HS-27A (cell line): ENCODE measurements at regions not wholly inside any gene's neighbourhood (a gene's known extent, or its start where the extent isn't known, plus 50 kb on each side); places are given as distances from the start of the nearest gene placed in this dataset.

Source experiments
- DNase-seq: peaks from one replicate; pipeline ENCODE4 v3.0.0-alpha.2; 2012; ENCODE audit warnings: low read depth, missing footprints

DNA sequence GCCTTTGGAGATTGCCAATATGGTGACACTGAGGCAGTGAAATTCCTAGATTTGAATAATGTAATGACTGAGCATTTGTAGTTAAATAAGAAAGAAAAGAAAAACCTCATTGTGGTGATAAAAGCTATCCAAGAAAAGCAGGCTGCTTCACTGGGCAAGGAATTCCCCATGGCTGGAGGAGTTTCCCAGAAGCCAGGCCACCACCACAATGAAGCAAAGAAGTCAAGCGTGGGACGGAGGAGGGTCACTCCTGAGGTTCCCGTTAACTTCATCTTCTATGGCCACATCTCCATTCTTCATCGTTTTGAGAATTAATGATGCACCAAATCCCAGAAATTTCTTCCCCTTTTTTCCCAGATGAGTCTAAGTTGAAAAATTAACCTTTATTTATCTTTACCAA is 185.8 kb upstream of the BCL6 start:
- DNase-seq, result no peak

DNA sequence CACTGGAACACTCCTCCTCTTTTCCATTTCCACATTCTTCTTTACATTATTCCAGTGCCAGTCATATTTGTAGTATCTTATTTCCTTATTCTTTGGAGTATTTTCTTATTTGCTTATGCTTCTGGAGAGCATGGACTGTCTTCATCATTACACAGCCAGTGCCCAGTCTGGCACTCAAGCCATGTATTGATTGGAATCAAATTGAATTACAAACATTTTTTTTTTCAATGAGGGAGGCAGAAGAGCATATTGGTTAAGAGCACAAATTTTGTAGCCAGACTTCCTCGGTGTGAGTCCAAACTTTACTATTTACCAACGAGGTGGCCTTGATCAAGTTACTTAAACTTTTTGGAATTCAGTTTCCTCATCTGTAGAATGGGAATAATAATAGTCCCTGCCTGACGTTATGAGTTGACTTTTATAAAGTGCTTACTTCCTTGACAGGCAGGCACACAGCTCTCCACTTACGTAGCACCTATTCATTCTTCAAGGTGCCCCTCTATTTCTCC is 186.6 kb upstream of the BCL6 start:
- DNase-seq, result no peak

DNA sequence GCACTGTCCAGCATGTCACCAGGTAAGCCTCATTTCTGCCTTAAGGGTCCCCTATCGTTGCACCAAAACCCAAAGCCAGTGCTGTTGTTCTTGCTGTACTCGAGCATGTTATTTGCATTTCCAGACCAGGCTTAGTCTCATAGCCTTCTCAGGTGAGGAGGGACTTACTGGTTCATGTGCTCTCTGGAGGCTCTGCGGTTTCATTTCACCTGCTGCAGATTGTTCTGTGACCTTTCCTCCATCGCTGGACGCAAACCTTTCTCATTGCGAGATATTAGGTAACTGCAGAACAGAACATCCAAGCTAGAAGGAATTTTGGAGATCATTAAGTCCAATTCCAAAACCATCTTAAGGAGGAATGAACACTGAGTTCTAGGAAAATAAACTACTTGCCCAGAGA is 187.3 kb upstream of the BCL6 start:
- no peak for DNase-seq

DNA sequence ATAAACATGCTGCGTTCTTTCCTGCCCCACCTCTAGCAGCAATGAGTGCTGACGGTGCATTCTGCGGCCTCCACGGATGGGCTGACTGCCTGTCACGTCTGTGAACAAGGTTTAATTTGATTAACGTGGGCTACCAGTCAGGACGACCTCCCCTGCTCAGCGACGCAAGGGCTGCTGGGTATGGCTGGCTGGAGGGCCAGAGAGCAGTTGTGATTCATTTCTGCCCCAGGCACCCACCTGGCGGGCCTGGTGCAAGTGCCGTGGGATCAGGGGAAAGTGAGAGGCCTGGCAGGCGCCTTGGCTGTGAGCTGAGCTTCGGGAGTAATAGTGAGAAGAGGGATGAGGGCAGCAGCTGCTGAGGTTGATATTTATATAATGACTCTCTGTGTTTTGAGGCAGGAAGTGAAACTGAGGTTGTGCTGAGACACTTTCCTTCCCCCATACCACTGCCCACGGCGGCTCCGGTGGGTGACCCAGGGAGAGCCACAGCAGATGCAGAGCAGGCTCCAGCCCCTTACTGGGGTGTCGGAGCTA is 190.4 kb upstream of the BCL6 start:
- DNase-seq, result no peak

DNA sequence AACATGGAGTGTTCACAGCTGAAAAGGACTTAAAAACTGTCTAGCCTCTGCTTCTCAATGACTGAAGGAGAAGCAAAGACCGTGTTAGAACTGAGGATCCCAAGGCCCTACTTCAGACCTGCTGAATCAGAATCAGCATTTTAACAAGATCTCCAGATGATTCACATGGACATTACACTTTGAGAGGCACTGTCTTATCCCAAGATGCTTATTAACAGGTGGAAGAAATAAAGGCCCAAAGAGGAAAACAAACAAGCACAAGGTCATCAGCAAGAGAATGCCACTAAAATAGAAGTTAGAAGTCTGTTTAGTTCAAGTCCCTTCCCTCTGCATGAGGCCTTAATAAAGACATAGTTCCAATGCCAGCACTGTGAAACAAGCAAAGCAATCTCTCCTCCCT is 191.4 kb upstream of the BCL6 start:
- no peak for DNase-seq

DNA sequence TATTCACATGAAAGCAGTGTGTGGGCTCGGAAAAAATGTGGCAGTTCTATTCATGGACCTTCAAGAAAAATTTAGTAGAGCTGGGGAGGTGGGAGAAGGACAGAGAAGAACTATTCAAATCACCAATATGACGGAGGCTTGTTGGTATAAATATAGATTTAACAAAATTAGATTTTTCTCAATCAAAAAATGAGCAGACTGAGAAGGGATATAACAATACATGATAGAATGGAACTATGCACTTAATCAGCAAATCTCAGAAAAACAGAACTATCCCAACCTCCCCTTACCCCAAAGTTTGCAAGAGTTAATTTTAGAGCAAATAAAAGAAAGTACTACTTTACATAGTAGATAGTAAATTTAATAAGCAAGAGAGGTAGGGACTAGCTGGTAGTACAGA is 194.6 kb upstream of the BCL6 start:
- no peak for DNase-seq

DNA sequence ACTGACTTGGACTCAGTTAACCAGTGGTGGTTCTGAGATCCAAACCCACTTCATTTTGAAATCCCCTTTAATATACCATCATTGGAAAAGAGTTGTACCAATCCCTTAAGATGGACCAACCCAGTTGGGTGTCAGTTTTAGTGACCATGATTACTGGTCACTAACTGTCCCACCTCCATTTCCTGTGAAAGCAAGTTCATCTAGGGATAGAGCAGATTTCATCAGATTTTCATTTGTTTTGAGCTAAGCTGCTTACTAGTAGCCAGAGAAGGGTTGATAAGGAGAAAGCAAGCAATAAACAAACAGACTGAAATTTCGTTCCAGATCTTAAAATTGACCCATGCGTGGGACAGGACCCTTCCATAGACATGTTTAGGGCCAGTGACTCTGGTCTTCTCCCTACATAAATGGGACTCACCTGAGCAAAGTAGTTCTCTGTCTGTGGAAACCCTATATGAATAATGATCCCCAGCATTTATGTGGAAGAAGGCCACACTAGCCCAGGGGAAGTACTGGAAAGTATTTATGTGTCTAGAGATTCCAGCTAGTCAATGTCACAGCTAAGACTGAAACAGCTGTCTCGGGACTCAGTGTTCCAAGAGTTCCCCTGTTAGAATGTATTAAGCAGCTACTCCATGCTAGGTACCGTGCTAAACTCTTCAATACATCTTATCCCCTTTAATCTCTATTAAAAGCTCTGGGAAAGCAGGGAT is 196.0 kb upstream of the BCL6 start:
- DNase-seq, result no peak

DNA sequence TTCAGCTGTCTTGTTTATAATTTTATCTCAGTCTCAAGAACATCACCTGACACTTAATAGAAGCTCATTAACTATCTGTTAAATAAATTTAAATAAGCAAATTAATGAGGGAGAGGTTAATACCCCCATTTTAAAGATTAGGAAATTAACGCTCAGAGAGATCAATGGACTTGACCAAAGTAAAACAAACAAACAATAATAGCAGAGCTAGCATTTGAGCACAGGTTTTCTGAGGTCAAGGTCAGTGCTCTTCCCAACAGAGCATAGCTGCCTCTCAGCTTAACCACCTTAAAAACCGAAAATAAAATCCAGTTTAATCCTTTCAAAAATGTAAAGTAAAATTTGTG is 196.6 kb upstream of the BCL6 start:
- DNase-seq, result no peak

DNA sequence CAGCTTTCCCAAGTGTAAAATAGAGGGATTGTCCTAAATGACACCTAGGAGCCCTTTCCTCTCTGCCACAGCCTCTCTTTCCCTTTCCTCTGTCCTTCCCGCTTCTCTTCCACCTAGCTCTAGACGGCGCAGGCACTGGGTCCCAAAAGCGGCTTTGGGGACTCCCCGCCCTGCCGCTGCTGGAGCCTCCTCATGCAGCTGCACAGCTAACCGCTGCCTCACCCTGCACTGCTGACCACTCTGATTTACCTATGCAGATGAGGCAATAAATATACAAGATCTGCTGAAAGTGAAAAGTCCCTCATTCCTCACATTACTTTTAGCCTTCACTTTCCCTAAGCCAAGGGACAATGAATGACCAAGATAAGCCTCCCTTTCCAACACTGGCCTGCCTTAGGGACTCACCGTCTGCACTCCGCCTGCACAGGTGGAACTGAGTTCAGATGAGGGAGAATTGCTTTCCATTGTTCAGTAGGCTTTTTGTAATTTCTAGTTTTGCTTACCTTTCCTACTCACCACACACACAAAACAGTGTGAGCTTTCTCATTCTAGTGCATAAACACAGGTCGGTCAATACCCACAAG is 197.5 kb upstream of the BCL6 start:
- no peak for DNase-seq

DNA sequence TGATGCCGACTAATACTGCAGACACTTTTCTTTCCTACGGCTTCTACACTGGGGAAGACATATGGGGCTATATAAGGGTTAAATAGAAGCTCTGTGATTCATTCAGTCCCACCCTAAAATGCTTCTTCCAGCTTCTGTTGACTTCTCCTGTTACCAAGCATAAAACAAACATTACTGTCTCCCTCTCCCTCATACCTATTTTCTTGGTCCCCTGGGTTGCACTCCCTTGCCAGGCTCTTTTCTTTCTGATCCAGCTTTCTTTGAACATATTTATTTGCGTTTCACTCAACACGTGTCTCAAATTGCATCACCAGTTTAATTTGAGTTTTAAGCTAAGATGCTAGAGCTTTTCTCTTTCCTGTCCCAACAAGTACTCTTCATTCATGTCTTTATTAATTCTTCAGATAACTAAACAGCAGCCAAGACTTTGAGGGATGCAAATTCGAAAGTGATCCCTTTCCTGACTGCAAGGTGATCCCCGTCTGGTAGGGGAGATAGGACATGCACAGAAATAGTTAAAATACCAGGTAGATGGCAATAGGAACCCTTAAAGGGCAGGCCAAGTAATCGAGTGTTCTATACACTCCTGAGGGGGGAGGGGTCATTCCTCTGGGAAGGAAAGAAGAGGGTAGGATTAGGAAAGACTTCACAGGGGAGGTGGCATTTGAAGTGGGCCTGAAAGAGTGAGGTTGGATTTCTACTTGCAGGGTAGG is 198.6 kb upstream of the BCL6 start:
- no peak for DNase-seq

DNA sequence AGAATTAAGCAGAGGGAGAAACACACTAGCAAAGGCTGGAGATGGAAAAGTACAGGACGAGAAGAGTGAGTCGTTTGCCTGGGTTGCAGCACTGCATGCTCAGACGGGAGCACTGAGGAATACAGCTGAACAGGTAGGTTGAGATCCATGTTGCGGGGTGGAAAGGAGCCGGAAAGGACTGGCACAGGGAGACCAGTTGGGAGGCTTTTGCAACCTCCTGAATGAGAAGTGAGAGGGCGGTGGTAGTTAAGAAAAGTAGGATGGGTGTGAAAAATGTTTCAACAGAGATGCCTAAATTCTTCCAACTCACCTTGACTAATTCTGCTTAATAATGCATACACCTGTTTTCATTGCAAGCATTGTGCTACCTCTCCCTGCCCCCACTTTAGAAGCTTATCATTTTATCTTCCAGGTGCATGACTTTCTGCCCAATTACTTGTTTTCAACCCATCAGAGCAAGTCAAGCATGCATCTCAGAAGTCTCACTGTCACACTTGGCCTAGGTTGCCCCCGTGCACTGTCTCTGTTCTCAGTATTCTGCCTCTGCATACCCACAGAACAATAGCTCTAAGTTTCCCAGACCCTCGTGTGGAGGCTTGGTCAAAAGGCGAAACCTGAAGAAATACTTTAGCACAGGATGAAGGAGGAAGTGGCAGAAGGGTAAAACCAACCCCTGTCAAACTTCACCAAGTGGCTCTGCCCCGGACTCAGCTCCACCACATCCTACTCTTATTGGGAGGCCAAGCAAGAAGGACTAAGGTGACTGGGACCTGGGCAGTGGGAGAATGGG is 199.3 kb upstream of the BCL6 start:
- DNase-seq, result no peak

DNA sequence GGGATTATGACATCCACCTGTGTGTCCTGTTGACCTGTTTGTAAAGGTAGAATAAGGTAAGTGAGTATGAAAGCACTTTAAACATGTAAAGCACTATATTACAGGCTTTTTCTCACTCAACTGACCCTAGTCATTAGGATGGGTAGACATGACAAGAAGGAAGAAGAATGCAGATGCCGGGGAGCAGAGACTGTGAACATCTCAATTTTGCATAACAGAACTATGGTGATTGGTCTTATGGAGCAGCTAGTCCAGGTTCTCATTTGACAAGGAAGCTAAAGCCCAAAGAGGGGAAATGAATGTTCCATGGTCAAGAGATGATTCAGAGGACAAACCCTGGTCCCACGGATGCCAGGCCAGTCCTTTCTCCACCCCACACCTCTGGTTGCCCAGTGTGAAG is 200.1 kb upstream of the BCL6 start:
- DNase-seq, result no peak

DNA sequence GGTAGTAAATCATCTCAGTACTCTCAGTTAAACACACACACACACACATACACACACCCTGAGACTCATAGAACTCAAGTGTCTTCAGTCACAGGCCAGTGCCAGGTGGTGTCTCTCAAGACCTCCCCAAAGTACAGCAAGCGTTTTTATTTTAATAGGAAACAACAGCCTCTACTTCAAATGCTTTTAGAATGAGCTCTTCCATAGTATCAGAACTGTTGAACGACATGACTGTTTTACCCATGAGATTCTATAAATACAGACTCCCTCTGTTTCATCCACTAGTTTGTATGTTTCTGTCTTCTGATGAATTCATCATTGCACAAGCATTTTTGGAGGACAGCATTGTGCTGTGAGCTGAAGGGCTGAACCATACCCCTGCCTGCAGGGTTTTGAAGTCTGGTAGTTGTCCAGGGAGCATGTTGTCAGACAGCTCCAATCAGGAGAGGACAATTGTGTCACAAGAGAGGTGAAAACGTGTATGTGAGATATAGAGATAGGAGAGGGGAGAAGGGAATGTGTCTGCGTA is 201.0 kb upstream of the BCL6 start:
- DNase-seq, result no peak

DNA sequence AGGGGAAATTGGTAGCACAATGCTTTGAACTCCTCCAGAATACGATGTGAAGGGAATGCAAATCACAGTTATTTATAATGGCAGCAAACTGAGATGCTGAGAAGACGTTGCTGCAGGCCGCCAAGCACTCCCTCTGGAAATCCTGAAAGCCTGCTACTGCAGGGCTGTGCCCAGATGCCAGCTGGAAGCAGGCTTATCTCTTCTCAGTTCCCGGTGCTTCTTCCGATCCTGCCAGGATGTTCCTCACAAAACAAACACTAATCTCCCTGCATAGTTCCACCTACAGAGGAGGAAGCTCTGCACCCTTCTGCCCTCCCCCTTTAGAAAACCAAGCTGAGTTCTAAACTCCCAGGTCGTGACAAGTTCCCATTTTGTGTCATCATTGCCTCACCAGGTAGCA is 201.7 kb upstream of the BCL6 start:
- DNase-seq, result no peak

DNA sequence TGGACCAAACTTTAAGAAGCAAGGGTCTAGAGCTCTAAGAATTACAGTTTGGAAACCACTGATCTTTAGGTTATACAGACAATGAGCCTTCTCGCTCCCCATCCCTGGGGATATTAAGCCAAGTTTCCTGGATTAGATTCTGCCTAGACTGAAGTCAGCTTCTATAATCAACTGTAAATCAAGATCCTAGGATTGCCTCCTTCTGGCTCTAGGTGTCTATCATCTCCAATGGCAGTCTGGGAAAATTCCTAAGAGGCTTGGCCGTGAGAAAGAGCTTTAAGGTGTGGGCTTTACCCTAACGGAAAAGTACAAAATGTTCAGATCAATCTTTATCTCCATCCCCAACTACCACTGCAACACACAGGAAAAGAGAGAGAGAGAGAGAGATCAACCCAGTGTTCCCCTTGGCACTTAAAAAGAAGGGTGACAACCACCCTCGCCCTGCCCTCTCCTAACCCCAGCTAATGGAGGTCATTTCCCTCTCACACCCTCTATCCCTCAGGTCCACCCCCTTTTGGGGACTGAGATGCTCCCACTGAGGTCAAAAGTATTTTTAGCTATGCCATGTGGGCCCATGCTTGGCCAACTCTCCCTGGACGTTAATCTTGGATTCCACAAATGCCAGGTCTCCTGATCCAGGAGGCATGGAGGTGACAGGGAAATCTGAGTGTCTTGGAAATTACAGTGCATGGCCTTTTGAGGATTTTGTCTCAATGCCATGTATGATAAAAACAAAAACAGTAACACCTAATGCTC is 202.8 kb upstream of the BCL6 start:
- no peak for DNase-seq

DNA sequence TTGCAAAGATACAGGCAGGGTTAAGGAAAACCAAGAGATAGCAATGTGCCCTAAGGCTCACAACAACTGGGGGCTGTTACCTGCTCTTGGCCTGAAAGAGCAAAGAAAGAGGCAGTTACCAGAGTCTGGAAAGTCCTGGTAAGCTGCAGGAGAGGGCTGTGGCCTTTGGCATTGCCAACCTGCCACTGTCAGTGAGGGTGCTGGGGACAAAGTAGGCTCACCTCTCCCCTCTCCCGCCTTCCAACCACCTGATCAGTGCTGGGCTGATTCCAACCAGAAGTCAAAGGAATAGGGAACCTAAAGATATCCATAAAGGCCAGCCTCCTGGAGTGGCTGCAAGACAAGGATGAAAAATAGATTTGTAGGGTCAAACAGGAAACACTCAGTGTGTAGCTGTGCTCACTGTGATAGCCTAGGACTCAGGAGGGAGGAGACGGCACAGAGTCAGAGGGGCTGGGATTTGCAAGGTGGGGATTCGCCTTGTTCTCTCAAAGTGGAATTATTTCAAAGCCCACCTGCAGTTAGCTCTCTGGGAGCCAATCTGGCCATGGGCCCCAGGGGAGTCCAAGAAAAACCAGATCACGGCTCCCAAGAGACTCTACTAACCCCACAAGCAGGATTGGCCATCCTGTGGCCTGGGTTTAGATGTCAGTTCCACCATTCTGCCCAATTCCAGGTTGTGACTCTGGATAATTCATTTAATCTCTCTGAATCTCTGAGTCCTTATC is 204.0 kb upstream of the BCL6 start:
- DNase-seq, result no peak

DNA sequence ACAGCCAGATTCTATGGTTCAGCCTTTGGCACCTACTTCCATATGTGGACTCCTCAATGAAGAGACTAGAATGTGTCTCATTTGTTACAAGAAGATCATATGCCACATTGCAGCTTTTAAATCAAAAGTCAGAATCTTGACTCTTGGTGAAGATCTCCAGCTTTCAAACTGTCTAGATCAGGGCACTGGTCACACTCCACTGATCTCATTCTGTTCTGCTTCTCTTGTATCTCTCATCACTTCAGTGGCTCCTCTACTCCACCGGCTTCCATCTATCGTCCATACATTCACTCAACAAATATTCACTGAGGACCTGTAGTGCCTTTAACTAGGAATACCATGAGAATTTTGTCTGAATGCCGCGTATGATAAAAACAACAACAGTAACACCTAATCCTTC is 203.3 kb upstream of the LPP start:
- no peak for DNase-seq

DNA sequence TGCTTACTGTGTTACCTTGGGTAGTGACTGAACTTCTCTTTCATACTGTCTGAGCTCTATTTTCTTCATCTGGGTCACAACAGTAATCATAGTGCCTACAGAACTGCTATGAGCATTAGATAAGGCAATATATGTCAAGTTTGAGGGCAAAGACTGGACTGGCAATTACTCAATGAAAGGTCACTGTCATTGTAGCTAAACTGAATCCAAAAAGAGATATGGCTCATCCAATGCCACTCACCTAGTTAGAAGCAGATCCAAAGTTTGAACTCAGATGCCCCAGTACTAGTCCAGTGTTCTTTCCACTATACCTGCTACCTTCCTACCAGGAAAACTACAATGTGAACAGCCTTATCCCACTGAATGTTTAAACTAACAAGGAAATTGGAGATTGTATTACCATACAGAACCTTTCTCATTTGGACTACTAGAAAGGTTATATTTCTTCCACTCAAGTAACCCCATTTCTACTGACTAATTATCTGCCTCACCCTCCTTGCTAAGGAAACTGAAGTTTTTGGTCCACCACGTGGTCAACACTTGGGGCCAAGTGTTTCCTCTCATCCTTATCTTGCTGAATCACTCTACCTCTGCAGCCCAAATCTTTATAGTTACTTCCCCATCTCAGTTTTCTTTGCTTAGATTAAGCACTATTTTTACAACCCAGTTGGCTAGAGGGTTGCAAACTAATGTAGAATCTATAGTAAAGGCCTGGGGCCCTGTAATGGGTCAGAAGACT is 202.3 kb upstream of the LPP start:
- no peak for DNase-seq

DNA sequence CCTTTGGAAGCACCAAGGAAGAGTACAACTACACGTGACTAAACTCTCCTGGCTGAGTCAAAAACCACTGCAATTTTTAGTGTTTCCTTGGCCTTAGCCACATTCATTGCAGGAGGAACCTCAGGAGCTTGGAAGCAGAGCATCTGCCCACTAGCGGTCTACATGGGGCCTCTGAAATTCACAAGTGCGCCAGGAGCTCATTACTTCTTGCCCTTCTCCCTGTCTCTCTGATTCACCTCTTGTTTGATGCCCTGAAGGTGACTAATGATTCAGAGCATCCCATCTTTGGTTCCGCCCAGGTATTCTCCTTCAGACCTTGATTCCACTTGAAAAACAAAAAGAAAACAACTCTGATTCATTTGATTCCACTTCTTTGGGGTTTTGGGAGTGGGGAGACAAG is 201.1 kb upstream of the LPP start:
- DNase-seq, result no peak

DNA sequence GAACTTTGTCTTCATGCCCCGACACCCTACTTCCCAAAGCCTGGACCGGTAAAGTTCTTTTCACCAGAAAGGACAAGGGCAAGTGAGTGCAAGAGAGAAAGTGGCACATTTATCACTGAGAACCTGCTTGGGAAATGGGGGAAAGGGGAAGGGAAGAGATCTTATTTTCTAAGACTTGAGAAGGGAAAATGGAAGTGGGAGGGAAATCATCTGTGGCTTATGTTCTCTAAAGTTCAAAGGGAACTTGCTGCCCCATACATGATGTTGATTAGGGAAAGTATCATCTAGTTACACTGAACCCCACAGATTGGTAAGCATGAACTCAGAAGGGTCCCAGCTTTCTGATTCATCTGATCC is 199.5 kb upstream of the LPP start:
- DNase-seq, result no peak
